ENCODE measurements at regions not wholly inside any gene's neighbourhood (a gene's known extent, or its start where the extent isn't known, plus 50 kb on each side); places are given as distances from the start of the nearest gene placed in this dataset.
A peak's percentile ranks its signal among the peaks of the same experiment; 100 is the strongest.
"Not testable (repeated sequence)": the region's sequence is repeated elsewhere in the genome, so short reads cannot be mapped to it uniquely, and the experiment has no call there.

- Mint-ChIP-seq H3K9me3 (no peaks in the 10 kb centered on the region), H3K36me3 (ENCODE audit: low read depth) (no peaks in the 10 kb centered on the region), H3K4me3 (no peak overlapping the region), H3K27ac (no peak overlapping the region), H3K27me3 (ENCODE audit: low read depth) (peaks cover 4% of the 10 kb centered on the region), H3K4me1 (ENCODE audit: low read depth) (no peaks in the 10 kb centered on the region)
Observed at GRCh38 chrX:65971151-65971550, 68.7 kb downstream of the VSIG4 start.

GRCh38 chrX:65967159-65967558 lies 72.7 kb downstream of the VSIG4 start:
- not testable (repeated sequence) for H3K27ac Mint-ChIP-seq; H3K27me3 Mint-ChIP-seq (ENCODE audit: low read depth); H3K9me3 Mint-ChIP-seq; H3K36me3 Mint-ChIP-seq (ENCODE audit: low read depth); H3K4me3 Mint-ChIP-seq; H3K4me1 Mint-ChIP-seq (ENCODE audit: low read depth)

DNA sequence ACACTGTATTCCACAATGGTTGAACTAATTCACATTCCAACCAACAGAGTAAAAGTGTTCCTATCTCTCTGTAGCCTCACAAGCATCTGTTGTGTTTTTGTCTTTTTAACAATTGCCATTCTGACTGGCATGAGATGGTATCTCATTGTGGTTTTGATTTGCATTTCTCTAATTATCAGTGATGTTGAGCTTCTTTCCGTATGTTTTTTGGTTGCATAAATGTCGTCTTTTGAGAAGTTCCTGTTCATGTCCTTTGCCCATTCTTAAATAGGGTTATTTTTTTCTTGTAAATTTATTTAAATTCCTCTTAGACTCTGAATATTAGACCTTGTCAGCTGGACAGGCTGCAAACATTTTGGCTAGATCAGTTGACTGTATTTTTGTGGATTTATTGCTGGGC lies 78.2 kb downstream of the VSIG4 start:
- Mint-ChIP-seq H3K4me3 (no peak overlapping the region), H3K4me1 (ENCODE audit: low read depth) (no peaks in the 10 kb centered on the region), H3K9me3 (peaks cover 14% of the 10 kb centered on the region), H3K27ac (no peak overlapping the region), H3K36me3 (ENCODE audit: low read depth) (peaks cover 4% of the 10 kb centered on the region), H3K27me3 (ENCODE audit: low read depth) (peaks cover 3% of the 10 kb centered on the region)

DNA sequence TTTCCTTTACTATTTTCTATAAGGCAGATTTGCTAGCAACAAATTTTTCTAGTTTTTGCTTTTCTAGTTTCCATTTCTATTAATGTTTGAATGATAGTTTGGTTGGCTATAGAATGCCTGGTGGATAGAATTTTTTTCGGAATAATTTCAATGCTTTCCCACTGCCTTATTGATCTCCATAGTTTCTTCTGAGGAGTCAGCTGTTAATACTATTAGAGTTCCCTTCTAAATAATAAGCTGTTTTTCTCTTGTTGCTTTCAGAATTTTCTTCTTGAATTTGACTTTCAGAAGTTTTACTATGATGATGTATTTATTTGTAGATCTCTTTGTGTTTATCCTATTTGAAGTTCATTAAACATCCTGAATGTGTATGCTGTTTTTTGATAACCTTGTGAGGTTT lies 91.8 kb downstream of the VSIG4 start:
- peaks cover 4% of the 10 kb centered on the region for H3K4me1 Mint-ChIP-seq (ENCODE audit: low read depth)
- no peak overlapping the region for H3K27ac Mint-ChIP-seq
- H3K36me3 Mint-ChIP-seq (ENCODE audit: low read depth): peaks cover 11% of the 10 kb centered on the region
- no peak overlapping the region for H3K4me3 Mint-ChIP-seq
- H3K9me3 Mint-ChIP-seq: peaks cover 37% of the 10 kb centered on the region
- H3K27me3 Mint-ChIP-seq (ENCODE audit: low read depth): peaks cover 4% of the 10 kb centered on the region

GRCh38 chrX:65941775-65942174 lies 98.1 kb downstream of the VSIG4 start:
- H3K9me3 Mint-ChIP-seq: peaks cover 28% of the 10 kb centered on the region
- no peaks in the 10 kb centered on the region for H3K4me1 Mint-ChIP-seq (ENCODE audit: low read depth)

DNA sequence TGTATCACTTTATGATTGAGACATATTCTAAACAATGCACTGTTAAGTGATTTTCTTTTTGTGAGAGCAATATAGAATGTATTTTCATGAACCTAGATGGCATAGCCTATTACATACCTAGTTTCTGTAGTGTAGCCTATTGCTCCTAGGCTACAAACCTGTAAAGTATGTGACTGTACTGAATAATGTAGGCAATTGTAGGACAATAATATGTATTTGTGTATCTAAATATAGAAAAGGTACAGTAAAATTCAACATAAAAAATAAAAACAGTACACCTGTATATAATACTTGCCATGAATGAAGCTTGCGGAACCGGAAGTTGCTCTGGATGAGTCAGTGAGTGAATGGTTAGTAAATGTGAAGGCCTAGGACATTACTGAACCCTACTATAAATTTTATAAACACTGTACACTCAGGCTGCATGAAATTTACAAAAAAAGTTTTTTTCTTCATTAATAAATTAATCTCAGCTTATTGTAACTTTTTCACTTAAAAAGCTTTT lies 106.7 kb downstream of the VSIG4 start:
- H3K27me3 Mint-ChIP-seq (ENCODE audit: low read depth): no peaks in the 10 kb centered on the region
- no peak overlapping the region for H3K27ac Mint-ChIP-seq
- H3K4me1 Mint-ChIP-seq (ENCODE audit: low read depth): peaks cover 4% of the 10 kb centered on the region
- peaks cover 13% of the 10 kb centered on the region for H3K36me3 Mint-ChIP-seq (ENCODE audit: low read depth)
- no peak overlapping the region for H3K4me3 Mint-ChIP-seq
- peaks cover 18% of the 10 kb centered on the region for H3K9me3 Mint-ChIP-seq

More at GRCh38 chrX:65941775-65942174, 98.1 kb downstream of the VSIG4 start:
- Mint-ChIP-seq H3K36me3 (ENCODE audit: low read depth) (peaks cover 11% of the 10 kb centered on the region), H3K27me3 (ENCODE audit: low read depth) (peaks cover 4% of the 10 kb centered on the region), H3K27ac (no peak overlapping the region), H3K4me3 (no peak overlapping the region)

DNA sequence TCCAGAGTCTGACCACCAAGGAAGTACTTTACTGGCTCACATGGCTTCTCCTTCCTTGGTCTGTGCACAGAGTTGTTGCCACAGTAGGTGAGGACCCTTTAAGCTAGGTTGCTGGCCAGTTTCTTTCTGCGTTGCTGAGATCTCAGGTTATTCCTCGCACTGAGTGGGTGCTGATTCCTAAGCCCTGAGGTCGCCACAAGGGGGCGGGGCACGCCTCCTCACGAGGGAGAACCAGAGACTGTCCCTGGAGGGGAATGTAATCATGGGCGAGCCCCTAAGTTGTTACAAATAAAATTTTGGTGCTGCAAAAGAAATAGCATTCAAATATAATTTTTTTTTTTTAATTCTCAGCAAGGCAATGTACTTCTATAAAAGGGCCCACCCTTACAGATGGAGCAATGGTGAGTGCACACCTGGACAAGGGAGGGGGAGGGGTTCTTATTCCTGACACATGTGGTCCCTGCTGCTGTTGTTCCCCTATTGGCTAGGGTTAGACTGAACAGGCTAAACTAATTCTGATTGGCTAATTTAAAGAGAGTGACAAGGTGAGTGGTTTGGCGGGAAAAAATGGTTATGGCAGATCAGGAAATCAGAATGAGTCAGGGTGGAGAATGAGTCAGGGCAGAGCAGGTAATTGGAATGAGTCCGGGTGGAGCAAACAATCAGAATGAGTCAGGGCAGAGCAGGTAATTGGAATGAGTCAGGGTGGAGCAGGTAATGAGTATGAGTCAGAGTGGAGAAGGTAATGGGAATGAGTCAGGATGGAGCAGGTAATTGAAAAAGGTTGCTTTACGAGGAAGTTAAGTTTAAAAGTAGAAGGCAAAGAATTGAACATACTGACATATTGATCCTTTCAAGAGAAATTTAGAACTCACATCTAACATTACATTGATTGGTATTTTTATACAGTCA lies 107.5 kb downstream of the VSIG4 start:
- peaks cover 19% of the 10 kb centered on the region for H3K9me3 Mint-ChIP-seq
- peaks cover 15% of the 10 kb centered on the region for H3K36me3 Mint-ChIP-seq (ENCODE audit: low read depth)
- no peak overlapping the region for H3K4me3 Mint-ChIP-seq
- peak overlapping the region; percentile 5 for H3K27ac Mint-ChIP-seq
- H3K27me3 Mint-ChIP-seq (ENCODE audit: low read depth): no peaks in the 10 kb centered on the region
- H3K4me1 Mint-ChIP-seq (ENCODE audit: low read depth): peaks cover 7% of the 10 kb centered on the region

- Mint-ChIP-seq H3K27ac (no peak overlapping the region), H3K9me3 (peaks cover 33% of the 10 kb centered on the region), H3K27me3 (ENCODE audit: low read depth) (no peaks in the 10 kb centered on the region), H3K36me3 (ENCODE audit: low read depth) (peaks cover 33% of the 10 kb centered on the region), H3K4me3 (no peak overlapping the region), H3K4me1 (ENCODE audit: low read depth) (peaks cover 36% of the 10 kb centered on the region)
Observed at GRCh38 chrX:65928522-65928921, 111.4 kb downstream of the VSIG4 start.

- not testable (repeated sequence) for H3K4me3 Mint-ChIP-seq; H3K27me3 Mint-ChIP-seq (ENCODE audit: low read depth)
- peaks cover 33% of the 10 kb centered on the region for H3K9me3 Mint-ChIP-seq
- H3K36me3 Mint-ChIP-seq (ENCODE audit: low read depth): peaks cover 31% of the 10 kb centered on the region
- H3K4me1 Mint-ChIP-seq (ENCODE audit: low read depth): peaks cover 41% of the 10 kb centered on the region
- peak overlapping the region; percentile 14 for H3K27ac Mint-ChIP-seq
Observed at GRCh38 chrX:65927386-65927785, 112.5 kb downstream of the VSIG4 start.

GRCh38 chrX:65926095-65927019 lies 113.5 kb downstream of the VSIG4 start:
- peak overlapping the region; percentile 59 for H3K4me3 Mint-ChIP-seq
- peaks cover 29% of the 10 kb centered on the region for H3K36me3 Mint-ChIP-seq (ENCODE audit: low read depth)
- peak overlapping the region; percentile 84 for H3K27ac Mint-ChIP-seq
- no peaks in the 10 kb centered on the region for H3K27me3 Mint-ChIP-seq (ENCODE audit: low read depth)
- peaks cover 31% of the 10 kb centered on the region for H3K9me3 Mint-ChIP-seq
- peaks cover 47% of the 10 kb centered on the region for H3K4me1 Mint-ChIP-seq (ENCODE audit: low read depth)

DNA sequence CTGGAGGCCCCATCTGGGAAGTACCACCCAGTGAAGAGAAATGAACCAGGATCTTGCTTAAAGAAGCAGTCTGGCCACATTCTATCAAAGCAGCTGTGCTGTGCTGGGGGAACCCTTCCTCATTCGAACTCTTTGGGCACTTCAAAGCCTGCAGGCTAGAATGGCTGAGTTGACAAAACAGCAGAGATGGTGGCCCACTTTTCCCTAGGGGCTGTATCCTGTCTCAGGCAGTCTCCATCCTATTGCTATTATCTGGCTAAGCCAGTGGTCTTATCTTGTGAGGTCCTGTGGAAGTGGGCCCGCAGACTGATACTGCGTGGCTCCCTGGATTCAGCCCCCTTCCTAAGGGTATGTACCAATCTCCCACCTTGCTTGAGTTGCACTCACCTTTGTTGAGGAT lies 114.3 kb downstream of the VSIG4 start:
- no peak overlapping the region for H3K4me3 Mint-ChIP-seq
- H3K36me3 Mint-ChIP-seq (ENCODE audit: low read depth): peaks cover 29% of the 10 kb centered on the region
- H3K9me3 Mint-ChIP-seq: peaks cover 28% of the 10 kb centered on the region
- no peaks in the 10 kb centered on the region for H3K27me3 Mint-ChIP-seq (ENCODE audit: low read depth)
- H3K4me1 Mint-ChIP-seq (ENCODE audit: low read depth): peaks cover 53% of the 10 kb centered on the region
- peak overlapping the region; percentile 84 for H3K27ac Mint-ChIP-seq

GRCh38 chrX:65925005-65925404 lies 114.9 kb downstream of the VSIG4 start:
- H3K9me3 Mint-ChIP-seq: peaks cover 30% of the 10 kb centered on the region
- H3K4me3 Mint-ChIP-seq: no peak overlapping the region
- peak overlapping the region; percentile 59 for H3K27ac Mint-ChIP-seq
- peaks cover 27% of the 10 kb centered on the region for H3K36me3 Mint-ChIP-seq (ENCODE audit: low read depth)
- no peaks in the 10 kb centered on the region for H3K27me3 Mint-ChIP-seq (ENCODE audit: low read depth)
- H3K4me1 Mint-ChIP-seq (ENCODE audit: low read depth): peaks cover 55% of the 10 kb centered on the region

- Mint-ChIP-seq H3K4me1 (ENCODE audit: low read depth) (peaks cover 49% of the 10 kb centered on the region), H3K9me3 (peaks cover 34% of the 10 kb centered on the region), H3K4me3 (no peak overlapping the region), H3K27me3 (ENCODE audit: low read depth) (no peaks in the 10 kb centered on the region), H3K27ac (peak overlapping the region; percentile 57), H3K36me3 (ENCODE audit: low read depth) (peaks cover 30% of the 10 kb centered on the region)
Observed at GRCh38 chrX:65921363-65921762, 118.5 kb downstream of the VSIG4 start.

- Mint-ChIP-seq H3K4me3 (no peak overlapping the region), H3K27ac (no peak overlapping the region), H3K36me3 (ENCODE audit: low read depth) (peaks cover 24% of the 10 kb centered on the region), H3K9me3 (peaks cover 28% of the 10 kb centered on the region), H3K27me3 (ENCODE audit: low read depth) (no peaks in the 10 kb centered on the region), H3K4me1 (ENCODE audit: low read depth) (peaks cover 44% of the 10 kb centered on the region)
Observed at GRCh38 chrX:65920620-65921019, 119.3 kb downstream of the VSIG4 start.

Data from T-helper 1 cell treated with Interleukin-12 subunit alpha and Interleukin-12 subunit beta and Interleukin-4 antibody, amounts not matched to agents 30 μg/mL and 1 μg/mL, for 36 hours (primary cell).